ENCODE measurements at regions not wholly inside any gene's neighbourhood (a gene's known extent, or its start where the extent isn't known, plus 50 kb on each side); places are given as distances from the start of the nearest gene placed in this dataset.

- no peak for DNase-seq (ENCODE audit: low spot score)
These were observed 114.0 kb downstream of the NSG2 start for GRCh38 chr5:174159327-174160114.

GRCh38 chr5:174165406-174165805, 119.9 kb downstream of the NSG2 start:
- no peak for DNase-seq (ENCODE audit: low spot score)

GRCh38 chr5:174166231-174167079, 120.9 kb downstream of the NSG2 start:
- DNase-seq (ENCODE audit: low spot score) = no peak

GRCh38 chr5:174167080-174167910, 121.8 kb downstream of the NSG2 start:
- no peak for DNase-seq (ENCODE audit: low spot score)

GRCh38 chr5:174172152-174172551, 126.6 kb downstream of the NSG2 start:
- no peak for DNase-seq (ENCODE audit: low spot score)

- no peak for DNase-seq (ENCODE audit: low spot score)
These were observed 127.1 kb downstream of the NSG2 start for GRCh38 chr5:174172566-174172965.

GRCh38 chr5:174173766-174174165, 128.3 kb downstream of the NSG2 start:
- DNase-seq (ENCODE audit: low spot score) = no peak

GRCh38 chr5:174175716-174176268, 130.3 kb downstream of the NSG2 start:
- DNase-seq (ENCODE audit: low spot score) = no peak

GRCh38 chr5:174176511-174176910, 131.0 kb downstream of the NSG2 start:
- no peak for DNase-seq (ENCODE audit: low spot score)

- DNase-seq (ENCODE audit: low spot score) = no peak
These were observed 132.0 kb downstream of the NSG2 start for GRCh38 chr5:174177531-174177930.

GRCh38 chr5:174177976-174178605, 132.6 kb downstream of the NSG2 start:
- no peak for DNase-seq (ENCODE audit: low spot score)

GRCh38 chr5:174180639-174181038, 135.1 kb downstream of the NSG2 start:
- no peak for DNase-seq (ENCODE audit: low spot score)

- no peak for DNase-seq (ENCODE audit: low spot score)
These were observed 136.6 kb downstream of the NSG2 start for GRCh38 chr5:174182111-174182510.

- DNase-seq (ENCODE audit: low spot score) = no peak
These were observed 138.2 kb downstream of the NSG2 start for GRCh38 chr5:174183701-174184100.

GRCh38 chr5:174185506-174185905, 140.0 kb downstream of the NSG2 start:
- no peak for DNase-seq (ENCODE audit: low spot score)

GRCh38 chr5:174186096-174186695, 140.7 kb downstream of the NSG2 start:
- DNase-seq (ENCODE audit: low spot score) = no peak

- no peak for DNase-seq (ENCODE audit: low spot score)
These were observed 141.5 kb downstream of the NSG2 start for GRCh38 chr5:174187001-174187400.

GRCh38 chr5:174187481-174187880, 142.0 kb downstream of the NSG2 start:
- no peak for DNase-seq (ENCODE audit: low spot score)

- DNase-seq (ENCODE audit: low spot score) = no peak
These were observed 142.8 kb downstream of the NSG2 start for GRCh38 chr5:174188295-174188694.

GRCh38 chr5:174189654-174190541, 144.4 kb downstream of the NSG2 start:
- DNase-seq (ENCODE audit: low spot score) = no peak

All from D341Med (cell line).